K562 (cell line): ENCODE measurements at regions not wholly inside any gene's neighbourhood (a gene's known extent, or its start where the extent isn't known, plus 50 kb on each side); places are given as distances from the start of the nearest gene placed in this dataset.

Experiments
- ATF7 ChIP-seq: fragments of 450-650 bp; IDR thresholded peaks from 2 replicates; pipeline ENCODE4 v1.7.1; 2014; ENCODE audit warnings: mild to moderate bottlenecking, moderate library complexity
- EP300 ChIP-seq: IDR thresholded peaks from 2 replicates; pipeline ENCODE4 v1.6.1; 2012; ENCODE audit warnings: low read length, improper control_type of control experiment
- FOXA3 ChIP-seq, 2 experiments: fragments of 450-650 bp in 1 of 2; sonication (generic) in 1 of 2; formaldehyde crosslinking; IDR thresholded peaks in 1 of 2; conservative IDR thresholded peaks in 1 of 2; 2 replicates each; pipeline versions ENCODE4 v1.4.0 to v1.8.0; 2020 to 2022; ENCODE audit warnings: mild to moderate bottlenecking in 2 of 2, missing genetic modification reagents in 1 of 2
- HNRNPUL1 ChIP-seq: fragments of 200-400 bp; formaldehyde crosslinking; IDR thresholded peaks from 2 replicates; pipeline ENCODE4 v1.6.1; 2017; ENCODE audit warnings: low read length
- NFRKB ChIP-seq: fragments of 450-650 bp; IDR thresholded peaks from 2 replicates; pipeline ENCODE4 v1.6.1; 2016; ENCODE audit warnings: low read depth
- PHTF2 ChIP-seq: fragments of 250-450 bp; sonication (Bioruptor Pico); IDR thresholded peaks from 2 replicates; pipeline ENCODE4 v1.5.0; 2021; ENCODE audit warnings: mild to moderate bottlenecking
- RAD21 ChIP-seq, 2 experiments: fragments of 250-450 bp in 1 of 2; fragments of 450-650 bp in 1 of 2; sonication (Bioruptor Pico) in 1 of 2; formaldehyde crosslinking in 1 of 2; IDR thresholded peaks in 1 of 2; conservative IDR thresholded peaks in 1 of 2; 2 replicates each; pipeline versions ENCODE4 v1.4.0 to v1.8.0; 2020 to 2022; ENCODE audit warnings: mild to moderate bottlenecking in 2 of 2, moderate library complexity in 1 of 2
- SIN3A ChIP-seq, 2 experiments: fragments of 150-350 bp in 1 of 2; IDR thresholded peaks; 2 replicates each; pipeline ENCODE4 v1.6.1; 2011 to 2016; ENCODE audit warnings: borderline replicate concordance in 2 of 2, low read depth in 2 of 2, low read length in 2 of 2, mild to moderate bottlenecking in 2 of 2, moderate library complexity in 2 of 2; ENCODE audit not compliant: control insufficient read depth in 1 of 2
- YY1 ChIP-seq, 3 experiments: IDR thresholded peaks; 2 replicates each; pipeline ENCODE4 v1.6.1; 2011; ENCODE audit warnings: low read length in 2 of 3, mild to moderate bottlenecking in 2 of 3, moderate library complexity in 2 of 3, borderline replicate concordance in 1 of 3, control low read depth in 1 of 3, low read depth in 1 of 3; ENCODE audit not compliant: insufficient read depth in 3 of 3, insufficient replicate concordance in 2 of 3, control insufficient read depth in 1 of 3, insufficient read length in 1 of 3; ENCODE audit errors: extremely low read depth in 1 of 3
- TF ChIP-seq, protein P1 (sequence below): sonication (generic); formaldehyde crosslinking; IDR thresholded peaks from 2 replicates; pipeline ENCODE4 v1.8.0; 2022; ENCODE audit warnings: missing genetic modification reagents, mild to moderate bottlenecking, moderate library complexity, borderline replicate concordance
- TF ChIP-seq, protein P2 (sequence below): fragments of 250-450 bp; sonication (Bioruptor Pico); IDR thresholded peaks from 2 replicates; pipeline ENCODE4 v1.9.0; 2021; ENCODE audit warnings: mild to moderate bottlenecking, inconsistent platforms
- TF ChIP-seq, protein P3 (sequence below), 3 experiments: IDR thresholded peaks in 2 of 3; conservative IDR thresholded peaks in 1 of 3; 2 replicates each; pipeline ENCODE4 v1.5.1; 2011 to 2012; ENCODE audit warnings: low read length in 3 of 3, mild to moderate bottlenecking in 3 of 3, control low read depth in 2 of 3, improper control_type of control experiment in 1 of 3, inconsistent platforms in 1 of 3, low read depth in 1 of 3, mixed read lengths in 1 of 3, moderate library complexity in 1 of 3; ENCODE audit not compliant: insufficient read depth in 2 of 3

DNA sequence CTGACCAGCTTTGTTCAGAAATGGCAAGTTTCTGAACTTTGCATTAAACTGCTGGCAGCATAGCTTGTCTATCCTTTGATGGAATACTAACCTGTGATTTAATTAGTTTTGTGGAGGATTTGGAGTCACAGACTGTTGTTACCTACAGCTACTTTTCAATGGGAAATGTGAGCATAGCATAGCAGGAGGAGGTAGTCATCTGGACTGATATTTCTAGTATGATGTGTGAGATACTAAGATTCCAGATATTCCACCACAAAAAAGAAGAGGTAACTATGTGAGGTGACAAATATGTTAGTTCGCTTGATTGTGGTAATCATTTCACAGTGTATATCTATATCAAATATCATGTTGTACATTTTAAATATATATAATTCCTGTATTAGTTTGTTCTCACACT lies 833.0 kb downstream of the SLC6A15 start:
- TF ChIP-seq, protein P1, sequence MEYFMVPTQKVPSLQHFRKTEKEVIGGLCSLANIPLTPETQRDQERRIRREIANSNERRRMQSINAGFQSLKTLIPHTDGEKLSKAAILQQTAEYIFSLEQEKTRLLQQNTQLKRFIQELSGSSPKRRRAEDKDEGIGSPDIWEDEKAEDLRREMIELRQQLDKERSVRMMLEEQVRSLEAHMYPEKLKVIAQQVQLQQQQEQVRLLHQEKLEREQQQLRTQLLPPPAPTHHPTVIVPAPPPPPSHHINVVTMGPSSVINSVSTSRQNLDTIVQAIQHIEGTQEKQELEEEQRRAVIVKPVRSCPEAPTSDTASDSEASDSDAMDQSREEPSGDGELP (CRISPR knock-in tag), result no peak
- TF ChIP-seq FOXA3 (CRISPR knock-in tag; conservative IDR thresholded peaks at IDR 0.05 in 1 of 2, IDR thresholded peaks at IDR 0.05 in 1 of 2) (no peak), NFRKB (no peak), SIN3A (IDR thresholded peaks at IDR 0.05; ENCODE audit: borderline replicate concordance in 2 of 2, control insufficient read depth in 1 of 2, low read depth in 2 of 2, low read length in 2 of 2) (no peak), RAD21 (CRISPR knock-in tag; conservative IDR thresholded peaks at IDR 0.05 in 1 of 2, IDR thresholded peaks at IDR 0.05 in 1 of 2) (no peak), HNRNPUL1 (no peak), YY1 (IDR thresholded peaks at IDR 0.05; ENCODE audit: borderline replicate concordance in 1 of 3, control insufficient read depth in 1 of 3, extremely low read depth in 1 of 3, insufficient read depth in 3 of 3, insufficient read length in 1 of 3, insufficient replicate concordance in 2 of 3, low read depth in 1 of 3, low read length in 2 of 3) (no peak), ATF7 (no peak), EP300 (no peak), PHTF2 (CRISPR knock-in tag) (no peak)
- TF ChIP-seq, protein P2, sequence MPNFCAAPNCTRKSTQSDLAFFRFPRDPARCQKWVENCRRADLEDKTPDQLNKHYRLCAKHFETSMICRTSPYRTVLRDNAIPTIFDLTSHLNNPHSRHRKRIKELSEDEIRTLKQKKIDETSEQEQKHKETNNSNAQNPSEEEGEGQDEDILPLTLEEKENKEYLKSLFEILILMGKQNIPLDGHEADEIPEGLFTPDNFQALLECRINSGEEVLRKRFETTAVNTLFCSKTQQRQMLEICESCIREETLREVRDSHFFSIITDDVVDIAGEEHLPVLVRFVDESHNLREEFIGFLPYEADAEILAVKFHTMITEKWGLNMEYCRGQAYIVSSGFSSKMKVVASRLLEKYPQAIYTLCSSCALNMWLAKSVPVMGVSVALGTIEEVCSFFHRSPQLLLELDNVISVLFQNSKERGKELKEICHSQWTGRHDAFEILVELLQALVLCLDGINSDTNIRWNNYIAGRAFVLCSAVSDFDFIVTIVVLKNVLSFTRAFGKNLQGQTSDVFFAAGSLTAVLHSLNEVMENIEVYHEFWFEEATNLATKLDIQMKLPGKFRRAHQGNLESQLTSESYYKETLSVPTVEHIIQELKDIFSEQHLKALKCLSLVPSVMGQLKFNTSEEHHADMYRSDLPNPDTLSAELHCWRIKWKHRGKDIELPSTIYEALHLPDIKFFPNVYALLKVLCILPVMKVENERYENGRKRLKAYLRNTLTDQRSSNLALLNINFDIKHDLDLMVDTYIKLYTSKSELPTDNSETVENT (CRISPR knock-in tag), result no peak
- TF ChIP-seq, protein P3, sequence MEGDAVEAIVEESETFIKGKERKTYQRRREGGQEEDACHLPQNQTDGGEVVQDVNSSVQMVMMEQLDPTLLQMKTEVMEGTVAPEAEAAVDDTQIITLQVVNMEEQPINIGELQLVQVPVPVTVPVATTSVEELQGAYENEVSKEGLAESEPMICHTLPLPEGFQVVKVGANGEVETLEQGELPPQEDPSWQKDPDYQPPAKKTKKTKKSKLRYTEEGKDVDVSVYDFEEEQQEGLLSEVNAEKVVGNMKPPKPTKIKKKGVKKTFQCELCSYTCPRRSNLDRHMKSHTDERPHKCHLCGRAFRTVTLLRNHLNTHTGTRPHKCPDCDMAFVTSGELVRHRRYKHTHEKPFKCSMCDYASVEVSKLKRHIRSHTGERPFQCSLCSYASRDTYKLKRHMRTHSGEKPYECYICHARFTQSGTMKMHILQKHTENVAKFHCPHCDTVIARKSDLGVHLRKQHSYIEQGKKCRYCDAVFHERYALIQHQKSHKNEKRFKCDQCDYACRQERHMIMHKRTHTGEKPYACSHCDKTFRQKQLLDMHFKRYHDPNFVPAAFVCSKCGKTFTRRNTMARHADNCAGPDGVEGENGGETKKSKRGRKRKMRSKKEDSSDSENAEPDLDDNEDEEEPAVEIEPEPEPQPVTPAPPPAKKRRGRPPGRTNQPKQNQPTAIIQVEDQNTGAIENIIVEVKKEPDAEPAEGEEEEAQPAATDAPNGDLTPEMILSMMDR (IDR thresholded peaks at IDR 0.05 in 2 of 3, conservative IDR thresholded peaks at IDR 0.05 in 1 of 3; ENCODE audit: insufficient read depth in 2 of 3, low read depth in 1 of 3, low read length in 3 of 3), result no peak
